Smooth muscle cell (in vitro differentiated cells): ENCODE measurements at regions not wholly inside any gene's neighbourhood (a gene's known extent, or its start where the extent isn't known, plus 50 kb on each side); places are given as distances from the start of the nearest gene placed in this dataset.
A peak's percentile ranks its signal among the peaks of the same experiment; 100 is the strongest.

Experiments used
- DNase-seq: peaks from one replicate; lab custom pipeline; 2025; ENCODE audit not compliant: unreplicated experiment; lab: John Stamatoyannopoulos, UW
- H2AFZ ChIP-seq: fragments of 200-600 bp; sonication (generic); 2 replicates; pipeline ENCODE4 v1.6.0; 2016; ENCODE audit warnings: antibody characterized with exemption, low read depth, mild to moderate bottlenecking
- H3F3A ChIP-seq: fragments of 200-600 bp; sonication (generic); 2 replicates; pipeline ENCODE4 v1.6.0; 2017; ENCODE audit warnings: antibody characterized with exemption, low read depth
- H3K27ac ChIP-seq: fragments of 200-600 bp; sonication (generic); 2 replicates; pipeline ENCODE4 v1.5.1; 2016; ENCODE audit warnings: low read depth, mild to moderate bottlenecking
- H3K27me3 ChIP-seq: fragments of 200-600 bp; sonication (generic); 2 replicates; pipeline ENCODE4 v1.6.1; 2016; ENCODE audit warnings: low read depth, mild to moderate bottlenecking
- H3K36me3 ChIP-seq: fragments of 200-600 bp; sonication (generic); 2 replicates; pipeline ENCODE4 v1.5.1; 2016; ENCODE audit warnings: low read depth
- H3K4me1 ChIP-seq: fragments of 200-600 bp; sonication (generic); 2 replicates; pipeline ENCODE4 v1.5.1; 2016; ENCODE audit warnings: low read depth
- H3K4me2 ChIP-seq: fragments of 200-600 bp; sonication (generic); 2 replicates; pipeline ENCODE4 v1.6.0; 2016; ENCODE audit warnings: mild to moderate bottlenecking
- H3K4me3 ChIP-seq: fragments of 200-600 bp; sonication (generic); 2 replicates; pipeline ENCODE4 v1.5.1; 2016; ENCODE audit warnings: mild to moderate bottlenecking
- H3K79me2 ChIP-seq: fragments of 200-600 bp; sonication (generic); 2 replicates; pipeline ENCODE4 v1.6.0; 2016; ENCODE audit warnings: low read depth, mild to moderate bottlenecking
- H3K9ac ChIP-seq: fragments of 200-600 bp; sonication (generic); 2 replicates; pipeline ENCODE4 v1.6.0; 2016; ENCODE audit warnings: low read depth
- H3K9me3 ChIP-seq: fragments of 200-600 bp; sonication (generic); replicated peaks from 2 replicates; pipeline ENCODE4 v1.5.1; 2016; ENCODE audit warnings: low read depth
- H4K20me1 ChIP-seq: fragments of 200-600 bp; sonication (generic); 2 replicates; pipeline ENCODE4 v1.6.0; 2016; ENCODE audit warnings: low read depth
- CTCF ChIP-seq: fragments of 200-600 bp; sonication (generic); IDR thresholded peaks from 2 replicates; pipeline ENCODE4 v1.5.1; 2017; ENCODE audit warnings: borderline replicate concordance, mild to moderate bottlenecking, antibody characterized with exemption; ENCODE audit not compliant: insufficient read depth, poor library complexity, severe bottlenecking
- WGBS: methylation state at CpG from one replicate; pipeline ENCODE4 v1.1.7; 2016; ENCODE audit warnings: low lambda C conversion rate; 5-methylcytosine and 5-hydroxymethylcytosine counted together

GRCh38 chr2:9110893-9111569, 95.6 kb upstream of the ASAP2 start:
- Histone ChIP-seq H4K20me1 (no peaks in the 10 kb centered on the region), H3K4me3 (no peak overlapping the region), H3F3A (peaks cover 3% of the 10 kb centered on the region), H3K27ac (no peak overlapping the region), H3K36me3 (no peaks in the 10 kb centered on the region), H2AFZ (no peak overlapping the region), H3K4me2 (no peak overlapping the region), H3K9me3 (no peaks in the 10 kb centered on the region), H3K9ac (no peak overlapping the region), H3K79me2 (no peaks in the 10 kb centered on the region), H3K27me3 (no peaks in the 10 kb centered on the region), H3K4me1 (no peaks in the 10 kb centered on the region)
- no peak for DNase-seq
- 77% methylated on average over 15 of the region's 15 CpGs for WGBS
- TF ChIP-seq CTCF = peak; percentile 20

GRCh38 chr2:9110346-9110884, 96.2 kb upstream of the ASAP2 start:
- Histone ChIP-seq H2AFZ (no peak overlapping the region), H3K9me3 (no peaks in the 10 kb centered on the region), H3K4me3 (no peak overlapping the region), H3K4me1 (no peaks in the 10 kb centered on the region), H3K79me2 (no peaks in the 10 kb centered on the region), H3K36me3 (no peaks in the 10 kb centered on the region), H3K27ac (no peak overlapping the region), H3K4me2 (no peak overlapping the region), H3F3A (peaks cover 3% of the 10 kb centered on the region), H3K27me3 (no peaks in the 10 kb centered on the region), H3K9ac (no peak overlapping the region), H4K20me1 (no peaks in the 10 kb centered on the region)
- DNase-seq = no peak
- 72% methylated on average over 5 of the region's 6 CpGs for WGBS
- TF ChIP-seq CTCF = no peak

GRCh38 chr2:9109871-9110270, 96.7 kb upstream of the ASAP2 start:
- H3K27me3 ChIP-seq = no peaks in the 10 kb centered on the region
- H3K79me2 ChIP-seq = no peaks in the 10 kb centered on the region
- H3K4me2 ChIP-seq = no peak overlapping the region
- H3K9ac ChIP-seq = no peak overlapping the region
- H2AFZ ChIP-seq = no peak overlapping the region
- DNase-seq = no peak
- H3K27ac ChIP-seq = no peak overlapping the region
- no peaks in the 10 kb centered on the region for H3K9me3 ChIP-seq
- H3K4me3 ChIP-seq = no peak overlapping the region
- no peak for TF ChIP-seq CTCF
- no peaks in the 10 kb centered on the region for H4K20me1 ChIP-seq
- no peaks in the 10 kb centered on the region for H3K36me3 ChIP-seq
- no peaks in the 10 kb centered on the region for H3K4me1 ChIP-seq
- H3F3A ChIP-seq = peaks cover 3% of the 10 kb centered on the region
- WGBS = 98% methylated on average over 11 of the region's 11 CpGs
